ENCODE measurements at regions not wholly inside any gene's neighbourhood (a gene's known extent, or its start where the extent isn't known, plus 50 kb on each side); places are given as distances from the start of the nearest gene placed in this dataset.
"Not testable (repeated sequence)": the region's sequence is repeated elsewhere in the genome, so short reads cannot be mapped to it uniquely, and the experiment has no call there.

GRCh38 chr6:92952111-92952510, 467.2 kb downstream of the EPHA7 start:
- DNase-seq (ENCODE audit: low read depth): not testable (repeated sequence)

- no peak for DNase-seq (ENCODE audit: low read depth)
Observed at GRCh38 chr6:92945799-92946198, 473.6 kb downstream of the EPHA7 start.

- DNase-seq (ENCODE audit: low read depth): no peak
Observed at GRCh38 chr6:92944132-92944531, 475.2 kb downstream of the EPHA7 start.

GRCh38 chr6:92942549-92942948, 476.8 kb downstream of the EPHA7 start:
- no peak for DNase-seq (ENCODE audit: low read depth)

GRCh38 chr6:92934625-92935024, 484.7 kb downstream of the EPHA7 start:
- DNase-seq (ENCODE audit: low read depth): no peak

- DNase-seq (ENCODE audit: low read depth): no peak
Observed at GRCh38 chr6:92930171-92930570, 489.2 kb downstream of the EPHA7 start.

- no peak for DNase-seq (ENCODE audit: low read depth)
Observed at GRCh38 chr6:92922216-92922806, 497.0 kb downstream of the EPHA7 start.

- no peak for DNase-seq (ENCODE audit: low read depth)
Observed at GRCh38 chr6:92915466-92915865, 503.9 kb downstream of the EPHA7 start.

GRCh38 chr6:92911301-92911700, 508.1 kb downstream of the EPHA7 start:
- no peak for DNase-seq (ENCODE audit: low read depth)

- DNase-seq (ENCODE audit: low read depth): no peak
Observed at GRCh38 chr6:92910646-92911045, 508.7 kb downstream of the EPHA7 start.

GRCh38 chr6:92906385-92906784, 513.0 kb downstream of the EPHA7 start:
- DNase-seq (ENCODE audit: low read depth): peak; percentile 1

- DNase-seq (ENCODE audit: low read depth): no peak
Observed at GRCh38 chr6:92893741-92894140, 525.6 kb downstream of the EPHA7 start.

- DNase-seq (ENCODE audit: low read depth): no peak
Observed at GRCh38 chr6:92892626-92893170, 526.7 kb downstream of the EPHA7 start.

GRCh38 chr6:92888316-92888715, 531.0 kb downstream of the EPHA7 start:
- no peak for DNase-seq (ENCODE audit: low read depth)

GRCh38 chr6:92887871-92888270, 531.5 kb downstream of the EPHA7 start:
- no peak for DNase-seq (ENCODE audit: low read depth)

GRCh38 chr6:92879526-92879925, 539.8 kb downstream of the EPHA7 start:
- no peak for DNase-seq (ENCODE audit: low read depth)

GRCh38 chr6:92864966-92865555, 554.3 kb downstream of the EPHA7 start:
- no peak for DNase-seq (ENCODE audit: low read depth)

GRCh38 chr6:92849636-92850035, 569.7 kb downstream of the EPHA7 start:
- DNase-seq (ENCODE audit: low read depth): no peak

GRCh38 chr6:92848901-92849300, 570.5 kb downstream of the EPHA7 start:
- DNase-seq (ENCODE audit: low read depth): no peak

- no peak for DNase-seq (ENCODE audit: low read depth)
Observed at GRCh38 chr6:92848459-92848858, 570.9 kb downstream of the EPHA7 start.

GRCh38 chr6:92847988-92848387, 571.4 kb downstream of the EPHA7 start:
- no peak for DNase-seq (ENCODE audit: low read depth)

- DNase-seq (ENCODE audit: low read depth): no peak
Observed at GRCh38 chr6:92840246-92840930, 579.0 kb downstream of the EPHA7 start.

- no peak for DNase-seq (ENCODE audit: low read depth)
Observed at GRCh38 chr6:92828788-92829187, 590.6 kb downstream of the EPHA7 start.
